ENCODE measurements at regions not wholly inside any gene's neighbourhood (a gene's known extent, or its start where the extent isn't known, plus 50 kb on each side); places are given as distances from the start of the nearest gene placed in this dataset.

- no peak for TF ChIP-seq ZNF462 (CRISPR knock-in tag; IDR thresholded peaks at IDR 0.05)
- TF ChIP-seq ZNF114 (CRISPR knock-in tag; IDR thresholded peaks at IDR 0.05) = no peak
- TF ChIP-seq STAT1 (IDR thresholded peaks at IDR 0.05; ENCODE audit: unreplicated experiment) = no peak
- TF ChIP-seq CREB1 (CRISPR knock-in tag; IDR thresholded peaks at IDR 0.05; ENCODE audit: low read depth) = no peak
- no peak for TF ChIP-seq POLR2AphosphoS5 (IDR thresholded peaks at IDR 0.05; ENCODE audit: low read depth)
- TF ChIP-seq EZH2 (IDR thresholded peaks at IDR 0.05; ENCODE audit: low read depth, unreplicated experiment) = no peak
- no peak for TF ChIP-seq REST (IDR thresholded peaks at IDR 0.05; ENCODE audit: unreplicated experiment)
These were observed 502.1 kb upstream of the FLRT2 start (continued) for GRCh38 chr14:85027681-85028370.

All from GM23338 (cell line).